ENCODE measurements at regions not wholly inside any gene's neighbourhood (a gene's known extent, or its start where the extent isn't known, plus 50 kb on each side); places are given as distances from the start of the nearest gene placed in this dataset.

DNA sequence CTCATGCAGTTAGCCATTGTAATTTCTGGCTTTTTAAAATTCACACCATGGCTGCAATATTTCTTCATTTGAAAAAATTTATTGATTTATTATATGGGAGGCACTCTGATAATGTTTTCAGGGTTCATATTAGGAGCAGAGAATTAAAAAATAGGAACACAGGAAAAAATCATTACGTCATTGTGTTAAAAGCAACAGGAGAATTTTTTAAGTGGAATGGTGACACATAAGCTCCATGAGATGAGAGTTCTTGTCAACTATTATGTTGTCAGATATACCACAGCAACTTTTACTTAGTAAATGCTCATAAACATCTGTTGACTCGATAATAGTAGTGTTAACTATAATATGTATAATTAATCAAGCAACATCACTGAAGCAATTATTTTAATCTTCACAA is 400.1 kb downstream of the TDRD3 start:
- ATAC-seq (no peak), DNase-seq (ENCODE audit: low spot score in 2 of 2) (no peak)
- H3K4me1 Mint-ChIP-seq = no peaks in the 10 kb centered on the region
- H3K9me3 Mint-ChIP-seq = no peaks in the 10 kb centered on the region
- no peak overlapping the region for H3K4me3 Mint-ChIP-seq
- H3K36me3 Mint-ChIP-seq = no peaks in the 10 kb centered on the region
- H3K27ac Mint-ChIP-seq = no peak overlapping the region

DNA sequence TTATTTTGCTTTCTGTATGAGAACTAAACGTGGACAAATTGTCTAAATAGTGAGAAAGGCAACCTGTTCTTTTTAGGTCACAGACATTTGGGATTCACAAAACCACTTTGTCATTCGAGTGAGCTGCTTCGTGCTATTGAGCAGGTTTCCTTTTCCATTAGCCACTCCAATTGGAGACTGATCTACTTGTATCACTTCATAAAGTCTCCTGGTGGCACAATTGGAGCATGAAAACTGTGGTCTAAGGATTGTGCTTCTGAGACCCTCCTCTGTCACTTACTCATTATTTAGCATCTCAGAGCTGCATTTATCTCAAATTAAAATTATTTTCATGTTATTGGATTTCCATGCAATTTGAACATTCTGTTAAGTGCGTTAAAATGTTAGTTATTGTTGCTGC is 397.7 kb downstream of the TDRD3 start:
- DNase-seq (ENCODE audit: low spot score in 2 of 2) (no peak), ATAC-seq (no peak)
- H3K4me3 Mint-ChIP-seq = no peak overlapping the region
- no peaks in the 10 kb centered on the region for H3K4me1 Mint-ChIP-seq
- H3K36me3 Mint-ChIP-seq = no peaks in the 10 kb centered on the region
- peaks cover 5% of the 10 kb centered on the region for H3K9me3 Mint-ChIP-seq
- H3K27ac Mint-ChIP-seq = no peak overlapping the region

DNA sequence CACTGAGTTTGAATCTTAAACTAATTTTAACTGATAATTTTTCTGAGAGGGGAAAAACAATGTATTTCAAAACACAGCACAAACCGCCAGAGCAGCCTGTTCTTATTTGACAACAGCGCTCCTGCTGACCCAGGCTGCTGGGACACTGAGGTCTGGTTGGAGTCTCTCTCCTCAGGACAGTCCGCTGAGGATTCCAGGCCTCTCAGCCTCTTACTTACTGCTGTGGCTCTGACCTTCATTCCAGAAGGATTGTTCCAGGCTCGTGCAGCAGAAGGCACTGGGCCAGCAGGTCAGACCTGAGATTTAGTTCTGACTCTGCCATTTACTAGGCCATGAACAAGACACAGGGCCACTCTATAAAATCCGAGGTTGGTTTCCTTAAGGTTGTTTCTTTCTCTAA is 393.6 kb downstream of the TDRD3 start:
- H3K4me3 Mint-ChIP-seq = no peak overlapping the region
- H3K9me3 Mint-ChIP-seq = peaks cover 5% of the 10 kb centered on the region
- H3K4me1 Mint-ChIP-seq = no peaks in the 10 kb centered on the region
- ATAC-seq = no peak
- no peak overlapping the region for H3K27ac Mint-ChIP-seq
- no peak for DNase-seq (ENCODE audit: low spot score in 2 of 2)
- no peaks in the 10 kb centered on the region for H3K36me3 Mint-ChIP-seq

DNA sequence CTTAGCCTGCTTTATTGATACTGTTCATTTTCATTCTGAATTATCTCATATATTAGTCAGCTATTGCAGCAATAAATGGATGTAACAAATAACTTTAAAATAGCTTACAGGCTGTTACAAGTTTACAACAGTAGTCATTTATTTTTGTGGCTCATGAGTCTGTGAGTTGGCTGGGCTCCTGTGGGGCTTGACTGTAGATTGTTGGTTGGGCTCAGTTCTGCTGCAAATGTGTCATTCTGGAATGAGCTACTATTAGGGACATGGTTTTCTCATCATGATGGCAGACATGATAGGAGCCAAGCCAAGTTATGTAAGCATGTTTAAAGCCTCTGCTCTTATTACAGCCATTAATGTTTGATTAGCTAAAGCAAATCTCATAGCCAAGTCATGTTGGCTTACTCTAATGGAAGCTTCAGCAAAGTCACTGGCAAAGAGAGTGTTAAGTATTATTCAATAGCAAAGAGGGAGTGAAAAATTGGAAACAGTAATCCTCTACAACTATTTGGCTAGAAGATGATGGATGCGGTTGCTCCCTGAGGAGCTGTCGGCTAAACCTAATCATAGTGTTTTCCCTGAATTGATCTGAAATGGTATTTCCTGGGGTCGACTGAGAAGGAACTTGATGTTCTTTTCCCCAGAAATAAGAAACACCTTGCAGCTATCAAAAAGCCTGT is 391.3 kb downstream of the TDRD3 start:
- DNase-seq (ENCODE audit: low spot score in 2 of 2) = no peak
- peaks cover 5% of the 10 kb centered on the region for H3K9me3 Mint-ChIP-seq
- no peaks in the 10 kb centered on the region for H3K4me1 Mint-ChIP-seq
- no peak for ATAC-seq
- no peak overlapping the region for H3K4me3 Mint-ChIP-seq
- H3K36me3 Mint-ChIP-seq = no peaks in the 10 kb centered on the region
- no peak overlapping the region for H3K27ac Mint-ChIP-seq

DNA sequence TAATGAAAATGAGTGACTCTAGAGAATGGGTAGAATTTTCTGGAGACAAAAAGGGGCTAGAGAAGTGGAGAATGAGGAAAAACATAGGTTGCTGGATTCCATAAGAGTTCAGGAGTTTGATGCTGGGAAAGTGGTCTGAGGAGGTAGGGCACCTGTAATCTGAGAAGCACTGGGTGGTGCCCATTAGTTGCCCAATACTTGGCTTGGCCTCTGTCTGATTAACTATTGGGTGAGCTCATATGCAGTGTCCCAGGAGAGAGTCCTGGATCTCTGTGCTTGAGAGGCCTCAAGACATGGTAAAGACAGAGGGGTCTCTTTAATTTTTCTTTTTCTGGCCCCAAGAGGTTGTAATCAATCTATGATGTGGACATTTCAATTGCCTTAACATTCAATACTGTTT is 390.1 kb downstream of the TDRD3 start:
- ATAC-seq (no peak), DNase-seq (ENCODE audit: low spot score in 2 of 2) (no peak)
- Mint-ChIP-seq H3K36me3 (no peaks in the 10 kb centered on the region), H3K4me1 (no peaks in the 10 kb centered on the region), H3K9me3 (peaks cover 5% of the 10 kb centered on the region), H3K4me3 (no peak overlapping the region), H3K27ac (no peak overlapping the region)

- no peak for DNase-seq (ENCODE audit: low spot score in 2 of 2)
- Mint-ChIP-seq H3K36me3 (no peaks in the 10 kb centered on the region), H3K9me3 (peaks cover 8% of the 10 kb centered on the region), H3K27ac (no peak overlapping the region), H3K4me1 (no peaks in the 10 kb centered on the region), H3K4me3 (no peak overlapping the region)
- no peak for ATAC-seq
Measured at GRCh38 chr13:60772726-60773125, 375.7 kb downstream of the TDRD3 start.

- Mint-ChIP-seq H3K36me3 (no peaks in the 10 kb centered on the region), H3K4me3 (no peak overlapping the region), H3K9me3 (peaks cover 18% of the 10 kb centered on the region), H3K4me1 (no peaks in the 10 kb centered on the region), H3K27ac (no peak overlapping the region)
- no peak for DNase-seq (ENCODE audit: low spot score in 2 of 2)
- no peak for ATAC-seq
Measured at GRCh38 chr13:60765700-60766411, 368.8 kb downstream of the TDRD3 start.

DNA sequence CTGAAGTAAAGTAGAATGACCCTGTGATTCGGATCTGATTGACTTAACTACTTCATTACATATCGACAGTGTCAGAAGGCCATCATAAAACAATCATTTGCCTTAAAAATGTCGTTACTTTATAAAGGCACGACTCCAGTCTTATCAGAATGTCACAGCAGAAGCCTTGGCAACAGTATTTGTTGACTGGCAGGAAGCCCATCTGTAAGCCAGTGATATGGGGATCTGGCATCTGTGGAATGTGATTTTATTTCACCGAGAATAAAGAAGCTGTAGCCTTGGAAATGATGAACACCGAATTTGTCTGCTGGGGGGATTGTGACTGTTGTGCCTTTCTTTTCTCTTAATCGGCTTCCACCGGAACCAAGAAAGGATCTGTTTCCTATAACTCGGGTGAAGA is 362.5 kb downstream of the TDRD3 start:
- ATAC-seq (no peak), DNase-seq (ENCODE audit: low spot score in 2 of 2) (no peak)
- peaks cover 9% of the 10 kb centered on the region for H3K9me3 Mint-ChIP-seq
- H3K4me3 Mint-ChIP-seq = no peak overlapping the region
- H3K4me1 Mint-ChIP-seq = no peaks in the 10 kb centered on the region
- no peak overlapping the region for H3K27ac Mint-ChIP-seq
- no peaks in the 10 kb centered on the region for H3K36me3 Mint-ChIP-seq

DNA sequence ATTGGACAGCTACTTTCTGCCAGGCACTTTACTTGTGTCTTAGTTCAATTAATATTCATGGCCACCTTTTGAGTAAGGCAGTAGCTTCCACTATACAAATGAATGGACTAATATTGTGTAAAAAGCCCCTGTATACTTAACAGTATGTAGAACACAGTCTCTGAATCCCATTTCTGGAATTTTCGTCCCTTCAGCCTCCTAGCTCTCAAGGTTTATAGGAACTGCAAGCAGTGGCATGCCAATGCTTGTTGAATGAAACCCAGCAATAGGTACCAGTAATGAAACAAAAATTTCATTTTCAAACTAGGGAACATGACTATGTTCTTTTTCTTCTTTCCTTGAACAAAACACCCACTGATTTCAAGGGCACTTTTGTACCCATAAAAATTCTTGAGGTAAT is 361.6 kb downstream of the TDRD3 start:
- Mint-ChIP-seq H3K27ac (no peak overlapping the region), H3K9me3 (peaks cover 8% of the 10 kb centered on the region), H3K36me3 (no peaks in the 10 kb centered on the region), H3K4me3 (no peak overlapping the region), H3K4me1 (no peaks in the 10 kb centered on the region)
- no peak for DNase-seq (ENCODE audit: low spot score in 2 of 2)
- ATAC-seq = no peak

- no peak overlapping the region for H3K27ac Mint-ChIP-seq
- peaks cover 6% of the 10 kb centered on the region for H3K9me3 Mint-ChIP-seq
- H3K36me3 Mint-ChIP-seq = no peaks in the 10 kb centered on the region
- H3K4me3 Mint-ChIP-seq = no peak overlapping the region
- ATAC-seq (no peak), DNase-seq (ENCODE audit: low spot score in 2 of 2) (no peak)
- no peaks in the 10 kb centered on the region for H3K4me1 Mint-ChIP-seq
Measured at GRCh38 chr13:60757501-60758215, 360.6 kb downstream of the TDRD3 start.

DNA sequence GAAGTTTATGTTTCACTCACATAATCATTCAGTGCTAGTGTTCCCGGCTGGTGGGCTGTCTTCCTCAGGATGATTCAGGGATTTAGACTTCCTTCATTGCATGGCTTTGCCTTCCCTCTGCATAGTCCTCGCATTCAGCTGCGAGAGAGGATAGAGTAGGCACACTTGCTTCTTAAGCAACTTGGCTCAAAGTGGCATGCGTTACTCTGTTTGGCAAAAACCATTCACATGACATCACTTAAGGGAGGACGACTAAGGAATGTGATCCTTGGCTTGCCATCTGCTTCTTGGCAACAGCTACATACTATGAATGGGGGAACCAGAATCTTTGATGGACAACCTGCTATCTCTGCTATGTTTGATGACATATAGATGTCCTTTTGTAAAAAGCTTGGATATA is 359.3 kb downstream of the TDRD3 start:
- peaks cover 3% of the 10 kb centered on the region for H3K9me3 Mint-ChIP-seq
- no peak overlapping the region for H3K27ac Mint-ChIP-seq
- no peaks in the 10 kb centered on the region for H3K4me1 Mint-ChIP-seq
- no peak for ATAC-seq
- no peak overlapping the region for H3K4me3 Mint-ChIP-seq
- no peaks in the 10 kb centered on the region for H3K36me3 Mint-ChIP-seq
- DNase-seq (ENCODE audit: low spot score in 2 of 2) = no peak

GRCh38 chr13:60755380-60756163 is 358.6 kb downstream of the TDRD3 start:
- Mint-ChIP-seq H3K4me3 (no peak overlapping the region), H3K36me3 (no peaks in the 10 kb centered on the region), H3K9me3 (no peaks in the 10 kb centered on the region), H3K27ac (no peak overlapping the region), H3K4me1 (no peaks in the 10 kb centered on the region)
- ATAC-seq (no peak), DNase-seq (ENCODE audit: low spot score in 2 of 2) (no peak)

DNA sequence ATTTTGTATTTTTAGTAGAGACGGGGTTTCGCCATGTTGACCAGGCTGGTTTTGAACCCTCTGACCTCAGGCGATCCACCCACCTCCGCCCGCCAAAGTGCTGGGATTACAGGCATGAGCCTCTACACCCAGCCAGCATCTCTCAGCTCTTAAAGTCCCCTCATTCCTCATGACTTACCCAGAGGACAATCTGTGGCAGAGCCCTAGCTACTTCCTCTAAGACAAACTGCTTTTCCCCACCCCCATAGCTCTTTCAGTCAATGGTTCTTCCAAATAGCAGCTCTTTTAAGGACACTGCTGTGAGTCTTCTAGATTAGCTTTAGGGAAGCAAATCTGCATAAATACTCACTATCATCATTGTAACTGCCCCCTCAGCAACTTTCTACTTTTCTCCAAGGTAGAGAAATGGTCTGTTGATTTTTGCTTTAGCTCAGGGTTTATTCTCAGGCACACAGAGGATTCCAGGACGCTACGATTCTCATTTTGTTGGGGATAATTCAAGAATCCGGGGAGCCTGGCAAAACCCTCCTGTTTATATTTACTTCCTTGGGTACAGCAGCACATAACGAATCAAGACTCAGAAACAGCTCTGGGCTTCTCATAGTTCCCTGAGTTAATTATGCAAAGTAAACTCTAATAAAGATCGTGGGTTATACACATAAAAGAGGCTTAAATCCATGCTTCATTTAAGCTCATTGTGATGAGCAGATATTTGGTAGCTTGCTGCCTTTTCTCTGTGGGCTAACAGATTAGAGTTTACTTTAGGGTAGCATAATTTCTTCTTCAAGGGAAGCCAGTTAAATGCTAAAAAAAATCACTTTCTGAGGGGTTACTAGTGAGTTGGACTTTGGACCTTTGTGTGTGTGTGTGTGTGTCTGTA is 357.4 kb downstream of the TDRD3 start:
- H3K4me1 Mint-ChIP-seq = no peaks in the 10 kb centered on the region
- DNase-seq (ENCODE audit: low spot score in 2 of 2) (no peak), ATAC-seq (no peak)
- no peaks in the 10 kb centered on the region for H3K9me3 Mint-ChIP-seq
- H3K4me3 Mint-ChIP-seq = no peak overlapping the region
- no peak overlapping the region for H3K27ac Mint-ChIP-seq
- no peaks in the 10 kb centered on the region for H3K36me3 Mint-ChIP-seq

DNA sequence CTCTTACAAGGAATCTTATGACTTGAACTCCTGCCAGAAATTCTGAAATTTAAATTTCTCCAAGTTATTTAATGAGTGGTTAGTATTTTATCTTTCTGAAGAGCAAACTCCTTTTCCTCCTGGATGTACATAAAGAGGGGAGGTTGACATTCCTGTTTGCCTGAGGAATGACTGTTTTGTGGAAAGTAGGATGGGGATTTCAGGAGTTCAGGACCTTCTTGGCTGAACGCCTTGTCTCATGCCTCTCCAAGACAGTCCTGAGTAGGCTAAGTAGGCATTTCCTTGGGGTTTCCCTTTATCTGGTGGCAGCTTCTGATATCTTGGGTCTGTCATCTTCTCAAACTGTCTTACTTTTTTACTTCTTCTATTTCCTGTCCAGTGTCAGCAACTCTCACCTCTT is 356.6 kb downstream of the TDRD3 start:
- no peak for ATAC-seq
- no peak for DNase-seq (ENCODE audit: low spot score in 2 of 2)
- Mint-ChIP-seq H3K4me1 (no peaks in the 10 kb centered on the region), H3K4me3 (no peak overlapping the region), H3K9me3 (no peaks in the 10 kb centered on the region), H3K27ac (no peak overlapping the region), H3K36me3 (no peaks in the 10 kb centered on the region)

- H3K36me3 Mint-ChIP-seq = no peaks in the 10 kb centered on the region
- H3K4me1 Mint-ChIP-seq = no peaks in the 10 kb centered on the region
- peaks cover 3% of the 10 kb centered on the region for H3K9me3 Mint-ChIP-seq
- no peak for ATAC-seq
- no peak for DNase-seq (ENCODE audit: low spot score in 2 of 2)
- H3K27ac Mint-ChIP-seq = no peak overlapping the region
- H3K4me3 Mint-ChIP-seq = no peak overlapping the region
Measured at GRCh38 chr13:60745343-60745742, 348.3 kb downstream of the TDRD3 start.

All from stimulated activated effector memory CD8-positive, alpha-beta T cell treated with anti-CD3 and anti-CD28 coated beads, Interleukin-12 subunit alpha, Interleukin-12 subunit beta, amount 100 ng/mL, for 72 hours (primary cell).